Progenitor cell of endocrine pancreas (in vitro differentiated cells): ENCODE measurements at regions not wholly inside any gene's neighbourhood (a gene's known extent, or its start where the extent isn't known, plus 50 kb on each side); places are given as distances from the start of the nearest gene placed in this dataset.

Source experiments
- DNase-seq: peaks from one replicate; pipeline ENCODE4 v3.0.0; 2021; ENCODE audit warnings: low spot score; ENCODE audit not compliant: unreplicated experiment
- H3K27ac Mint-ChIP-seq: 2 replicates; pipeline ENCODE4 v1.8.0; 2021; ENCODE audit warnings: mild to moderate bottlenecking, moderate library complexity, mixed read lengths
- H3K27me3 Mint-ChIP-seq: 2 replicates; pipeline ENCODE4 v1.8.0; 2021; ENCODE audit warnings: mixed read lengths
- H3K36me3 Mint-ChIP-seq: 2 replicates; pipeline ENCODE4 v1.8.0; 2022; ENCODE audit warnings: mixed read lengths; ENCODE audit not compliant: insufficient read depth
- H3K4me1 Mint-ChIP-seq: 2 replicates; pipeline ENCODE4 v1.8.0; 2021; ENCODE audit warnings: low read depth, mixed read lengths
- H3K4me3 Mint-ChIP-seq: 2 replicates; pipeline ENCODE4 v1.8.0; 2021; ENCODE audit warnings: low read depth, mild to moderate bottlenecking, moderate library complexity, mixed read lengths
- H3K9me3 Mint-ChIP-seq: 2 replicates; pipeline ENCODE4 v1.8.0; 2021; ENCODE audit warnings: low read depth, mixed read lengths
- CTCF ChIP-seq: fragments of 200-600 bp; sonication (generic); IDR thresholded peaks from one replicate; pipeline ENCODE4 v1.5.0; 2021; ENCODE audit warnings: antibody characterized with exemption, mild to moderate bottlenecking; ENCODE audit not compliant: unreplicated experiment

GRCh38 chr2:142724186-142724585 lies 153.3 kb upstream of the KYNU start:
- H3K4me1 Mint-ChIP-seq, result peaks cover 2% of the 10 kb centered on the region
- no peak overlapping the region for H3K27ac Mint-ChIP-seq
- H3K36me3 Mint-ChIP-seq, result no peaks in the 10 kb centered on the region
- H3K27me3 Mint-ChIP-seq, result no peaks in the 10 kb centered on the region
- H3K4me3 Mint-ChIP-seq, result no peak overlapping the region
- peaks cover 12% of the 10 kb centered on the region for H3K9me3 Mint-ChIP-seq
- DNase-seq, result no peak
- TF ChIP-seq CTCF, result no peak

GRCh38 chr2:142723236-142723635 lies 154.2 kb upstream of the KYNU start:
- TF ChIP-seq CTCF, result no peak

GRCh38 chr2:142722569-142722968 lies 154.9 kb upstream of the KYNU start:
- H3K4me3 Mint-ChIP-seq, result no peak overlapping the region
- H3K27me3 Mint-ChIP-seq, result no peaks in the 10 kb centered on the region
- TF ChIP-seq CTCF, result no peak
- peaks cover 2% of the 10 kb centered on the region for H3K4me1 Mint-ChIP-seq
- no peaks in the 10 kb centered on the region for H3K36me3 Mint-ChIP-seq
- H3K27ac Mint-ChIP-seq, result no peak overlapping the region
- peaks cover 2% of the 10 kb centered on the region for H3K9me3 Mint-ChIP-seq
- no peak for DNase-seq

More at GRCh38 chr2:142723236-142723635, 154.2 kb upstream of the KYNU start:
- Mint-ChIP-seq H3K27ac (no peak overlapping the region), H3K4me3 (no peak overlapping the region), H3K27me3 (no peaks in the 10 kb centered on the region), H3K9me3 (peaks cover 6% of the 10 kb centered on the region), H3K4me1 (peaks cover 2% of the 10 kb centered on the region), H3K36me3 (no peaks in the 10 kb centered on the region)
- DNase-seq, result no peak

GRCh38 chr2:142722086-142722485 lies 155.4 kb upstream of the KYNU start:
- H3K27ac Mint-ChIP-seq, result no peak overlapping the region
- no peak for TF ChIP-seq CTCF

GRCh38 chr2:142721015-142721414 lies 156.4 kb upstream of the KYNU start:
- Mint-ChIP-seq H3K27me3 (no peaks in the 10 kb centered on the region), H3K36me3 (no peaks in the 10 kb centered on the region), H3K4me3 (no peak overlapping the region), H3K27ac (no peak overlapping the region), H3K4me1 (peaks cover 2% of the 10 kb centered on the region), H3K9me3 (no peaks in the 10 kb centered on the region)
- no peak for DNase-seq
- TF ChIP-seq CTCF, result no peak

More at GRCh38 chr2:142722086-142722485, 155.4 kb upstream of the KYNU start:
- DNase-seq, result no peak
- H3K27me3 Mint-ChIP-seq, result no peaks in the 10 kb centered on the region
- H3K9me3 Mint-ChIP-seq, result no peaks in the 10 kb centered on the region
- peaks cover 2% of the 10 kb centered on the region for H3K4me1 Mint-ChIP-seq
- no peaks in the 10 kb centered on the region for H3K36me3 Mint-ChIP-seq
- no peak overlapping the region for H3K4me3 Mint-ChIP-seq
